Left ventricle myocardium inferior (tissue), 1 donor: ENCODE measurements at regions not wholly inside any gene's neighbourhood (a gene's known extent, or its start where the extent isn't known, plus 50 kb on each side); places are given as distances from the start of the nearest gene placed in this dataset.
A peak's percentile ranks its signal among the peaks of the same experiment; 100 is the strongest.

ENCODE experiments used
- DNase-seq: peaks from one replicate; pipeline ENCODE4 v3.0.0-alpha.2; 2020
- H3K27ac ChIP-seq: fragments of 200-600 bp; replicated peaks from 2 replicates; pipeline ENCODE4 v1.8.0; 2021
- H3K27me3 ChIP-seq: fragments of 200-600 bp; 2 replicates; pipeline ENCODE4 v1.8.0; 2021; ENCODE audit warnings: low read depth
- H3K36me3 ChIP-seq: fragments of 200-600 bp; 2 replicates; pipeline ENCODE4 v1.8.0; 2021
- H3K4me1 ChIP-seq: fragments of 200-600 bp; 2 replicates; pipeline ENCODE4 v1.8.0; 2021
- H3K4me3 ChIP-seq: fragments of 200-600 bp; 2 replicates; pipeline ENCODE4 v1.8.0; 2021; ENCODE audit warnings: mild to moderate bottlenecking, moderate library complexity
- H3K9me3 ChIP-seq: fragments of 200-600 bp; replicated peaks from 2 replicates; pipeline ENCODE4 v1.8.0; 2021
- CTCF ChIP-seq: fragments of 200-600 bp; IDR thresholded peaks from 2 replicates; pipeline ENCODE4 v1.8.0; 2021; ENCODE audit warnings: antibody characterized with exemption, mild to moderate bottlenecking, borderline replicate concordance
- intact Hi-C: fragments of 100-400 bp; cut with micrococcal nuclease; formaldehyde crosslinking; loops from one replicate; pipeline ENCODE4 v1.11.0; 2022
- donor health status: DM: no; HTN: yes; CAD: no; lungs with severe emphysema.

DNA sequence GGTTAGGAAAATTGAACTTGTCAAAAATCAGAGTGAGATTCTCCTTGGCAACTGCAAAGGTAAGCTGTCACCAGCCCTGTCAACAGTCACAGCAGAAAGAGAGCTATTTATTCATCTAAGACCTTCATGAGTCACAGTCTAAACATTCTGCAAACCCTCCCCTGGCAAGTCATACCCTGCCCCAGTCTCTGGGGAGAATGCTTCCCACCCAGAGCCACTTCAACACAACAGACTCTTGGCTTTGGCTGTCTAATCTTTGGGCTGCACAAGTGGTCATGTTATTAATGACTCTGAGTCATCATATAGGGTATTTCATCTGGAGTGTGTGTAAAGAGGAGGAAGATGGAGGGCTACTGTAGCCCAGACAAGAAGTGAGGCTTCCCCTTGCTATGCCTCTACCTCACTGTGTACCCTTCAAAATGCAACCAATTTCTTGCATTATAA, 153.4 kb downstream of the CCDC34 start:
- intact Hi-C loops: no loop called here
- no peaks in the 10 kb centered on the region for H3K27me3 ChIP-seq
- peaks cover 40% of the 10 kb centered on the region for H3K4me1 ChIP-seq
- DNase-seq: peak; percentile 48
- no peaks in the 10 kb centered on the region for H3K36me3 ChIP-seq
- peak overlapping the region; percentile 29 for H3K27ac ChIP-seq
- TF ChIP-seq CTCF: no peak
- no peak overlapping the region for H3K4me3 ChIP-seq
- no peaks in the 10 kb centered on the region for H3K9me3 ChIP-seq

- Histone ChIP-seq H3K9me3 (no peaks in the 10 kb centered on the region), H3K27me3 (no peaks in the 10 kb centered on the region), H3K36me3 (no peaks in the 10 kb centered on the region), H3K4me3 (no peak overlapping the region), H3K4me1 (peaks cover 36% of the 10 kb centered on the region), H3K27ac (peak overlapping the region; percentile 29)
- no peak for DNase-seq
- intact Hi-C loops: no loop called here
- TF ChIP-seq CTCF: no peak
Measured at GRCh38 chr11:27208846-27209245, 154.2 kb downstream of the CCDC34 start.

GRCh38 chr11:27207025-27207650, 155.9 kb downstream of the CCDC34 start:
- no peak for DNase-seq
- Histone ChIP-seq H3K9me3 (no peaks in the 10 kb centered on the region), H3K27ac (no peak overlapping the region), H3K4me3 (no peak overlapping the region), H3K4me1 (peaks cover 26% of the 10 kb centered on the region), H3K27me3 (no peaks in the 10 kb centered on the region), H3K36me3 (no peaks in the 10 kb centered on the region)
- no peak for TF ChIP-seq CTCF
- intact Hi-C loops: no loop called here

DNA sequence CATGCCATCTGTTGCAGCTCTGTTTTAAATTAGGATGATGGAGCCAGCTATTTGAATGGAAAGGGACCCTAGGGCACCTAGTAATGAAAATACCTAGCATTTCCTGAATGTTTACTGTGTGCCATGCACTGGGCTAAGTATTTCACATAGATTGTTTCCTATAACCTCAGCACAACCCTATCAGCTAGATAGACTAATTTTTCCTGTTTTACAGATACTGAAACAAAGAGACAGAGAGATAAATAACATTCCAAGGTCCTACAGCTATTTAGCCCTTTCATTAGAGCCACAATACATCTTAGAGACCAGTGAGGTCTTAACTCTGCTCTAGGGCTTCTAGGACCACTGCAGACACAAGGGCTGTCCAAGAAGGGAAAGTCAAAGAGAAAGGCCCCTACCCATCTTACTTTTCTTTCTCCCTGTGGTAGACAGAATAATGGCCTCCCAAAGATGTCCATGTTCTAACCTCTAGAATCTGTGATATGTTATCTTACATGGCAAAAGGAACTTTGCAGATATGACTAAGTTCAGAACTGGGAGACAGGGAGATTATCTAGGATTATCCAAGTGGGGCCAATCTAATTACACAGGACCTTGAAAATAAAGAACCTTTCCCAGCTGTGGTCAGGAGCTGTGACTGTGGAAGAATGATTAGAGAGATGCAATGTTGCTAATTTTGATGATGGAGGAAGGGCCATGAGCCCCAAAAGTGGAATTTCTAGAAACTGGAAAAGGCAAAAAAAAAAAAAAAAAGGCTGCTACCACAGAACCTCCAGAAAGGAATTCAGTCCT, 157.0 kb downstream of the CCDC34 start:
- H3K9me3 ChIP-seq: no peaks in the 10 kb centered on the region
- DNase-seq: no peak
- no peaks in the 10 kb centered on the region for H3K27me3 ChIP-seq
- H3K4me3 ChIP-seq: no peak overlapping the region
- TF ChIP-seq CTCF: no peak
- H3K4me1 ChIP-seq: peaks cover 31% of the 10 kb centered on the region
- H3K36me3 ChIP-seq: no peaks in the 10 kb centered on the region
- H3K27ac ChIP-seq: peak overlapping the region; percentile 31
- intact Hi-C loops: no loop called here

- no peaks in the 10 kb centered on the region for H3K36me3 ChIP-seq
- no peak for TF ChIP-seq CTCF
- DNase-seq: no peak
- no peaks in the 10 kb centered on the region for H3K27me3 ChIP-seq
- no peaks in the 10 kb centered on the region for H3K9me3 ChIP-seq
- peak overlapping the region; percentile 31 for H3K27ac ChIP-seq
- peaks cover 33% of the 10 kb centered on the region for H3K4me1 ChIP-seq
- intact Hi-C loops: no loop called here
- no peak overlapping the region for H3K4me3 ChIP-seq
Measured at GRCh38 chr11:27205250-27205649, 157.8 kb downstream of the CCDC34 start.
